HCT116 (cell line): ENCODE measurements at regions not wholly inside any gene's neighbourhood (a gene's known extent, or its start where the extent isn't known, plus 50 kb on each side); places are given as distances from the start of the nearest gene placed in this dataset.

ENCODE experiments used
- ATAC-seq: fragments of 200-7000 bp; cut with Tn5 transposase; 2 replicates; pipeline ENCODE4 v1.9.1; 2020; ENCODE audit warnings: mild to moderate bottlenecking, moderate library complexity
- BruUV-seq: library from RNA; stranded (reverse); fragments of 400-500 nt; replicated peaks from 2 replicates; lab custom pipeline; 2021; lab: Mats Ljungman, UMichigan
- CTCF ChIA-PET: fragments of 300-600 bp; sonication (Branson Sonifier 250); formaldehyde crosslinking; loops from one replicate; lab custom pipeline; 2021; ENCODE audit warnings: antibody characterized with exemption; lab: Charles Lee
- POLR2A ChIA-PET: fragments of 300-600, 350-600 bp; sonication (Branson Sonifier 250); formaldehyde crosslinking; loops from one replicate; lab custom pipeline; 2021; ENCODE audit warnings: antibody characterized with exemption; lab: Charles Lee
- RAD21 ChIA-PET, 2 experiments: fragments of 300-600 bp; sonication (Branson Sonifier 250); formaldehyde crosslinking; loops; one replicate each; lab custom pipeline; 2023; ENCODE audit warnings: low total read pairs in 2 of 2; ENCODE audit not compliant: uncharacterized antibody in 2 of 2, unreplicated experiment in 2 of 2, low non-redundant PET in 1 of 2; lab: Charles Lee
- DNase-seq: peaks from one replicate; pipeline ENCODE4 v3.0.0-alpha.2; 2010; ENCODE audit warnings: low read depth, low spot score
- H2AFZ ChIP-seq: fragments of 200-600 bp; shearing (Covaris generic), sonication (generic); 2 replicates; pipeline ENCODE4 v1.6.1; 2017; ENCODE audit warnings: low read depth, mixed run types, mixed read lengths, antibody characterized with exemption, low read length; ENCODE audit not compliant: poor library complexity, severe bottlenecking
- H3K27ac ChIP-seq: 2 replicates; pipeline ENCODE4 v1.5.1; 2012; ENCODE audit warnings: low read depth, low read length
- H3K27me3 ChIP-seq: fragments of 200-600 bp; sonication (generic); 2 replicates; pipeline ENCODE4 v1.6.1; 2016; ENCODE audit warnings: mixed run types, low read length, mixed read lengths; ENCODE audit not compliant: insufficient read depth
- H3K36me3 ChIP-seq, 2 experiments: fragments of 200-500 bp in 1 of 2; fragments of 200-600 bp in 1 of 2; sonication (Bioruptor generic) in 1 of 2; sonication (generic) in 1 of 2; 2 replicates each; pipeline versions ENCODE4 v1.5.1 to v1.6.1; 2014 to 2016; ENCODE audit warnings: low read length in 2 of 2, inconsistent platforms in 1 of 2, mixed read lengths in 1 of 2, mixed run types in 1 of 2; ENCODE audit not compliant: insufficient read depth in 2 of 2, control insufficient read depth in 1 of 2
- H3K4me1 ChIP-seq, 2 experiments: fragments of 200-600 bp in 1 of 2; sonication (generic) in 1 of 2; 2 replicates each; pipeline versions ENCODE4 v1.5.1 to v1.6.1; 2012 to 2017; ENCODE audit warnings: low read length in 2 of 2, inconsistent platforms in 1 of 2, mild to moderate bottlenecking in 1 of 2, mixed read lengths in 1 of 2, mixed run types in 1 of 2, moderate library complexity in 1 of 2; ENCODE audit not compliant: insufficient read depth in 2 of 2, control insufficient read depth in 1 of 2
- H3K4me2 ChIP-seq: fragments of 200-600 bp; sonication (generic); 2 replicates; pipeline ENCODE4 v1.6.1; 2017; ENCODE audit warnings: mixed run types, low read length, mixed read lengths
- H3K4me3 ChIP-seq, 2 experiments: fragments of 200-600 bp in 1 of 2; sonication (generic) in 1 of 2; replicated peaks in 1 of 2; 2 replicates each; pipeline ENCODE4 v1.5.1; 2011 to 2016; ENCODE audit warnings: low read length in 2 of 2, control low read depth in 1 of 2, low read depth in 1 of 2, mild to moderate bottlenecking in 1 of 2, mixed read lengths in 1 of 2, mixed run types in 1 of 2
- H3K79me2 ChIP-seq: fragments of 200-600 bp; sonication (generic); 2 replicates; pipeline ENCODE4 v1.6.1; 2017; ENCODE audit warnings: mild to moderate bottlenecking, mixed run types, low read length, moderate library complexity, mixed read lengths; ENCODE audit not compliant: insufficient read depth
- H3K9ac ChIP-seq: fragments of 200-600 bp; sonication (generic); 2 replicates; pipeline ENCODE4 v1.6.1; 2016; ENCODE audit warnings: low read length, mixed read lengths
- H3K9me2 ChIP-seq: fragments of 200-600 bp; sonication (generic), shearing (Covaris generic); 2 replicates; pipeline ENCODE4 v1.6.1; 2017; ENCODE audit warnings: mixed run types, mild to moderate bottlenecking, moderate library complexity; ENCODE audit not compliant: insufficient read depth
- H3K9me3 ChIP-seq, 2 experiments: fragments of 200-500 bp in 1 of 2; fragments of 200-600 bp in 1 of 2; sonication (Bioruptor generic) in 1 of 2; sonication (generic) in 1 of 2; 2 replicates each; pipeline ENCODE4 v1.6.1; 2014 to 2017; ENCODE audit warnings: low read length in 2 of 2, mixed read lengths in 2 of 2, inconsistent platforms in 1 of 2, low read depth in 1 of 2, mild to moderate bottlenecking in 1 of 2, mixed run types in 1 of 2, moderate library complexity in 1 of 2; ENCODE audit not compliant: control insufficient read depth in 1 of 2, insufficient read depth in 1 of 2
- H4K20me1 ChIP-seq: fragments of 200-600 bp; sonication (generic), shearing (Covaris generic); 2 replicates; pipeline ENCODE4 v1.6.1; 2017; ENCODE audit warnings: mixed run types, mild to moderate bottlenecking, moderate library complexity; ENCODE audit not compliant: insufficient read depth
- CBX3 ChIP-seq: IDR thresholded peaks from 2 replicates; pipeline ENCODE4 v1.6.1; 2012; ENCODE audit warnings: low read depth
- EGR1 ChIP-seq: IDR thresholded peaks from 2 replicates; pipeline ENCODE4 v1.6.1; 2012; ENCODE audit warnings: low read depth
- ELF1 ChIP-seq: IDR thresholded peaks from 2 replicates; pipeline ENCODE4 v1.6.1; 2012; ENCODE audit warnings: low read depth, borderline replicate concordance
- EZH2 ChIP-seq: fragments of 200-600 bp; sonication (generic); IDR thresholded peaks from 2 replicates; pipeline ENCODE4 v1.6.1; 2017; ENCODE audit warnings: antibody characterized with exemption, mixed run types
- EZH2phosphoT487 ChIP-seq: fragments of 200-600 bp; IDR thresholded peaks from 2 replicates; pipeline ENCODE4 v1.6.1; 2018; ENCODE audit warnings: antibody characterized with exemption, borderline replicate concordance
- FOSL1 ChIP-seq: IDR thresholded peaks from 2 replicates; pipeline ENCODE4 v1.6.1; 2012; ENCODE audit warnings: low read depth
- JUND ChIP-seq: IDR thresholded peaks from 2 replicates; pipeline ENCODE4 v1.6.1; 2012
- POLR2A ChIP-seq: IDR thresholded peaks from 2 replicates; pipeline ENCODE4 v1.7.0; 2011; ENCODE audit warnings: borderline replicate concordance; ENCODE audit not compliant: insufficient read depth, insufficient read length; ENCODE audit errors: extremely low read depth
- RAD21 ChIP-seq: IDR thresholded peaks from 2 replicates; pipeline ENCODE4 v1.6.1; 2012; ENCODE audit warnings: low read depth, mild to moderate bottlenecking
- SIN3A ChIP-seq: IDR thresholded peaks from 2 replicates; pipeline ENCODE4 v1.6.1; 2012; ENCODE audit warnings: low read depth
- SP1 ChIP-seq: IDR thresholded peaks from 2 replicates; pipeline ENCODE4 v1.6.1; 2012; ENCODE audit warnings: low read depth
- TCF7L2 ChIP-seq: IDR thresholded peaks from 2 replicates; pipeline ENCODE4 v1.7.0; 2011; ENCODE audit warnings: borderline replicate concordance, inconsistent platforms; ENCODE audit not compliant: insufficient read depth, insufficient read length; ENCODE audit errors: extremely low read depth
- YY1 ChIP-seq: IDR thresholded peaks from 2 replicates; pipeline ENCODE4 v1.6.1; 2011; ENCODE audit warnings: low read length, low read depth, moderate library complexity, mild to moderate bottlenecking; ENCODE audit not compliant: insufficient replicate concordance; ENCODE audit errors: extremely low read depth
- intact Hi-C: fragments of 100-400 bp; cut with micrococcal nuclease; formaldehyde crosslinking; loops from 2 replicates; pipeline ENCODE4 v1.10.0; 2022
- TF ChIP-seq, protein P1 (sequence below): IDR thresholded peaks from 2 replicates; pipeline ENCODE4 v1.6.1; 2012
- TF ChIP-seq, protein P2 (sequence below), 3 experiments: fragments of 200-600 bp in 1 of 3; sonication (generic) in 1 of 3; IDR thresholded peaks in 2 of 3; conservative IDR thresholded peaks in 1 of 3; 2 replicates each; pipeline ENCODE4 v1.5.1; 2012 to 2017; ENCODE audit warnings: low read depth in 2 of 3, low read length in 2 of 3, antibody characterized with exemption in 1 of 3, borderline replicate concordance in 1 of 3, control low read depth in 1 of 3, mild to moderate bottlenecking in 1 of 3, mixed read lengths in 1 of 3, mixed run types in 1 of 3, moderate library complexity in 1 of 3; ENCODE audit not compliant: insufficient read depth in 1 of 3
- TF ChIP-seq, protein P3 (sequence below): IDR thresholded peaks from 2 replicates; pipeline ENCODE4 v1.6.1; 2011; ENCODE audit warnings: mild to moderate bottlenecking, low read length, moderate library complexity; ENCODE audit not compliant: insufficient replicate concordance; ENCODE audit errors: extremely low read depth

DNA sequence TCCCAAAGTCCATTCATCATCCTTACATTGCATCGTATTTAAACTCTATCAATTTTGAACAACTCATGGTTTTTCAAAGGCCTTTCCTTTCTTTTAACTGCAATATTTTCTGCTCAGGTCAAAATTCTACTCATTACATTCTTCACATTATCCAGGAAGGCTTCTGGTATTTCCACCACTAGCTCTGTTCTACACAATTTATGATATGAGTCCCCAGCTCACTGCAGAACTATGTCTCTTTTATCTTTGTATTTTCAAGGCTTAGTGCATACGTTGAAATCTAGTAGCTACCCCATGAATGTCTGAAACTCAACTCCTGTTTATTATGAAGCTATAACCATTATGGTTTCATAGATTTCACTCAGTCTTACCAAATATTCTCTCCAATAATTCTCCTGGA is 282.9 kb downstream of the DUSP6 start:
- peaks cover 0 to 23% of the 10 kb centered on the region in 2 experiments; a peak in 2 of 4 replicates for H3K4me1 ChIP-seq
- H3K9me3 ChIP-seq = no peaks in the 10 kb centered on the region
- ChIA-PET CTCF (no interaction called here), POLR2A (no interaction called here), RAD21 (no interaction called here)
- ATAC-seq = no peak
- H2AFZ ChIP-seq = no peak overlapping the region
- no peak overlapping the region for H3K27ac ChIP-seq
- no peak overlapping the region for H3K4me2 ChIP-seq
- H3K79me2 ChIP-seq = no peaks in the 10 kb centered on the region
- no peak for TF ChIP-seq EZH2
- TF ChIP-seq EGR1 = no peak
- TF ChIP-seq, protein P1, sequence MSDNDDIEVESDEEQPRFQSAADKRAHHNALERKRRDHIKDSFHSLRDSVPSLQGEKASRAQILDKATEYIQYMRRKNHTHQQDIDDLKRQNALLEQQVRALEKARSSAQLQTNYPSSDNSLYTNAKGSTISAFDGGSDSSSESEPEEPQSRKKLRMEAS = no peak
- TF ChIP-seq SIN3A = no peak
- no peak for TF ChIP-seq TCF7L2
- no peak for TF ChIP-seq RAD21
- no peak for TF ChIP-seq POLR2A
- TF ChIP-seq SP1 = no peak
- TF ChIP-seq, protein P2, sequence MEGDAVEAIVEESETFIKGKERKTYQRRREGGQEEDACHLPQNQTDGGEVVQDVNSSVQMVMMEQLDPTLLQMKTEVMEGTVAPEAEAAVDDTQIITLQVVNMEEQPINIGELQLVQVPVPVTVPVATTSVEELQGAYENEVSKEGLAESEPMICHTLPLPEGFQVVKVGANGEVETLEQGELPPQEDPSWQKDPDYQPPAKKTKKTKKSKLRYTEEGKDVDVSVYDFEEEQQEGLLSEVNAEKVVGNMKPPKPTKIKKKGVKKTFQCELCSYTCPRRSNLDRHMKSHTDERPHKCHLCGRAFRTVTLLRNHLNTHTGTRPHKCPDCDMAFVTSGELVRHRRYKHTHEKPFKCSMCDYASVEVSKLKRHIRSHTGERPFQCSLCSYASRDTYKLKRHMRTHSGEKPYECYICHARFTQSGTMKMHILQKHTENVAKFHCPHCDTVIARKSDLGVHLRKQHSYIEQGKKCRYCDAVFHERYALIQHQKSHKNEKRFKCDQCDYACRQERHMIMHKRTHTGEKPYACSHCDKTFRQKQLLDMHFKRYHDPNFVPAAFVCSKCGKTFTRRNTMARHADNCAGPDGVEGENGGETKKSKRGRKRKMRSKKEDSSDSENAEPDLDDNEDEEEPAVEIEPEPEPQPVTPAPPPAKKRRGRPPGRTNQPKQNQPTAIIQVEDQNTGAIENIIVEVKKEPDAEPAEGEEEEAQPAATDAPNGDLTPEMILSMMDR (IDR thresholded peaks at IDR 0.05 in 2 of 3, conservative IDR thresholded peaks at IDR 0.05 in 1 of 3; ENCODE audit: borderline replicate concordance in 1 of 3, insufficient read depth in 1 of 3, low read depth in 2 of 3, low read length in 2 of 3) = no peak
- no peak for TF ChIP-seq CBX3
- TF ChIP-seq YY1 = no peak
- no peak for TF ChIP-seq JUND
- no peak for TF ChIP-seq FOSL1
- no peak for TF ChIP-seq ELF1
- TF ChIP-seq EZH2phosphoT487 = no peak
- TF ChIP-seq, protein P3, sequence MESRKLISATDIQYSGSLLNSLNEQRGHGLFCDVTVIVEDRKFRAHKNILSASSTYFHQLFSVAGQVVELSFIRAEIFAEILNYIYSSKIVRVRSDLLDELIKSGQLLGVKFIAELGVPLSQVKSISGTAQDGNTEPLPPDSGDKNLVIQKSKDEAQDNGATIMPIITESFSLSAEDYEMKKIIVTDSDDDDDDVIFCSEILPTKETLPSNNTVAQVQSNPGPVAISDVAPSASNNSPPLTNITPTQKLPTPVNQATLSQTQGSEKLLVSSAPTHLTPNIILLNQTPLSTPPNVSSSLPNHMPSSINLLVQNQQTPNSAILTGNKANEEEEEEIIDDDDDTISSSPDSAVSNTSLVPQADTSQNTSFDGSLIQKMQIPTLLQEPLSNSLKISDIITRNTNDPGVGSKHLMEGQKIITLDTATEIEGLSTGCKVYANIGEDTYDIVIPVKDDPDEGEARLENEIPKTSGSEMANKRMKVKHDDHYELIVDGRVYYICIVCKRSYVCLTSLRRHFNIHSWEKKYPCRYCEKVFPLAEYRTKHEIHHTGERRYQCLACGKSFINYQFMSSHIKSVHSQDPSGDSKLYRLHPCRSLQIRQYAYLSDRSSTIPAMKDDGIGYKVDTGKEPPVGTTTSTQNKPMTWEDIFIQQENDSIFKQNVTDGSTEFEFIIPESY = no peak
- DNase-seq = no peak
- BruUV-seq = no TSS peak
- intact Hi-C loops = loop anchor here (10.0 kb wide), 1 partner anchor 155 kb away; no protein-coding TSS in a partner anchor
- no peaks in the 10 kb centered on the region for H3K36me3 ChIP-seq
- H4K20me1 ChIP-seq = no peaks in the 10 kb centered on the region
- H3K4me3 ChIP-seq = no peak overlapping the region
- H3K9ac ChIP-seq = no peak overlapping the region
- H3K27me3 ChIP-seq = no peaks in the 10 kb centered on the region
- H3K9me2 ChIP-seq = 0 out of 2 replicates have a peak, but pooled peaks cover 3% of the 10 kb centered on the region
